ENCODE measurements at regions not wholly inside any gene's neighbourhood (a gene's known extent, or its start where the extent isn't known, plus 50 kb on each side); places are given as distances from the start of the nearest gene placed in this dataset.

DNA sequence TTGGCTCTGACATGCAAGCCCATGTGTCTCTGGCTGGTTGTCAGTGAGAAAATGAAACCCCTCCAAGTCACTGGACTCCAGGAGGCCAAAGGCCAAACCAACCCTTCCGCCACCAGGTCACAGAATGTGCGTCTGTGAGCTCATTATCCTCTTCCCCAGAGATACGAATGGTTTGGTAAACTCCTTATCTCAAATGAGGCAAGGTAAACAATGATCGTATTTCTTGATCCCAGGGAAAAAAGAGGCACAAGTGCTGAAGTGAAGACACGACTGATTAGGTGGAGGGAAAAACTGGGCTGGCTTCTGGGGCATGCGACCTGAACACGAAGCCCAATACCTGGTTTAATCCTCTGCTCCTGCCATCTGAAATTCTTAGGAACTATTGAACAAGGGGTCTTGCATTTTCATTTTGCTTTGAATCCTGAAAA lies 70.6 kb upstream of the ARID5B start:
- Histone ChIP-seq H3K27ac (no peak overlapping the region), H3K4me1 (ENCODE audit: low read depth) (no peaks in the 10 kb centered on the region), H3K4me3 (no peak overlapping the region), H3K27me3 (no peaks in the 10 kb centered on the region), H3K9me3 (ENCODE audit: low read depth) (no peaks in the 10 kb centered on the region), H3K36me3 (no peaks in the 10 kb centered on the region)
- TF ChIP-seq, protein P1, sequence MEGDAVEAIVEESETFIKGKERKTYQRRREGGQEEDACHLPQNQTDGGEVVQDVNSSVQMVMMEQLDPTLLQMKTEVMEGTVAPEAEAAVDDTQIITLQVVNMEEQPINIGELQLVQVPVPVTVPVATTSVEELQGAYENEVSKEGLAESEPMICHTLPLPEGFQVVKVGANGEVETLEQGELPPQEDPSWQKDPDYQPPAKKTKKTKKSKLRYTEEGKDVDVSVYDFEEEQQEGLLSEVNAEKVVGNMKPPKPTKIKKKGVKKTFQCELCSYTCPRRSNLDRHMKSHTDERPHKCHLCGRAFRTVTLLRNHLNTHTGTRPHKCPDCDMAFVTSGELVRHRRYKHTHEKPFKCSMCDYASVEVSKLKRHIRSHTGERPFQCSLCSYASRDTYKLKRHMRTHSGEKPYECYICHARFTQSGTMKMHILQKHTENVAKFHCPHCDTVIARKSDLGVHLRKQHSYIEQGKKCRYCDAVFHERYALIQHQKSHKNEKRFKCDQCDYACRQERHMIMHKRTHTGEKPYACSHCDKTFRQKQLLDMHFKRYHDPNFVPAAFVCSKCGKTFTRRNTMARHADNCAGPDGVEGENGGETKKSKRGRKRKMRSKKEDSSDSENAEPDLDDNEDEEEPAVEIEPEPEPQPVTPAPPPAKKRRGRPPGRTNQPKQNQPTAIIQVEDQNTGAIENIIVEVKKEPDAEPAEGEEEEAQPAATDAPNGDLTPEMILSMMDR (IDR thresholded peaks at IDR 0.05; ENCODE audit: low read depth, low read length) = no peak
- peak in 1 of 2 donors; percentile 41 for DNase-seq (ENCODE audit: low read depth in 1 of 2, low spot score in 1 of 2)

DNA sequence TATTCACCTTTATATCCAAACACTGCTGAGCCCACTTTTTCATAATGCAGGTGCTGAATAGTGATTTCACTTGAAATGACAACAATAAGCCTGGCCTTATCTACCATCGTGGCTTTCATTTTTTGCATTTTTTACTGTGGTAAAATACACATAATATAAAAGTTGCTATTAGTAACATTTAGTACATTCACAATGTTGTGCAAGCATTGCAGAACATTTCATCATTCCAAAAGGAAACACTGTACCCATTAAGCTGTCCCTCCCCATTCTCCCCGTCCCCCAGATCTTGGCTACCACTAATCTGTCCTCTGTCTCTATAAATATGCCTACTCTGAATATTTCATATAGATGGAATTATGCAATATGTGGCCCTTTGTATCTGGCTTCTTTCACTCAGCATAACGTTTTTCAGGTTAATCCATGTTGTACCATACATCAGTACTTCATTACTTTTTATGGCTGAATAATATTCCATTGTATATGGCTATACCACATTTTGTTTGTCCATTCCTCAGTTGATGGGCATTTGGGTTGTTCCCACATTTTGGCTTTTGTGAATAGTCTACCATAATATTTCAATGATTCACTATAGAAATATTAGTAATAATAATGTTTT lies 68.5 kb upstream of the ARID5B start:
- Histone ChIP-seq H3K27ac (no peak overlapping the region), H3K36me3 (no peaks in the 10 kb centered on the region), H3K4me1 (ENCODE audit: low read depth) (no peaks in the 10 kb centered on the region), H3K4me3 (no peak overlapping the region), H3K9me3 (ENCODE audit: low read depth) (no peaks in the 10 kb centered on the region), H3K27me3 (no peaks in the 10 kb centered on the region)
- TF ChIP-seq, protein P1 (IDR thresholded peaks at IDR 0.05; ENCODE audit: low read depth, low read length) = no peak
- peak in 1 of 2 donors; percentile 84 for DNase-seq (ENCODE audit: low read depth in 1 of 2, low spot score in 1 of 2)

DNA sequence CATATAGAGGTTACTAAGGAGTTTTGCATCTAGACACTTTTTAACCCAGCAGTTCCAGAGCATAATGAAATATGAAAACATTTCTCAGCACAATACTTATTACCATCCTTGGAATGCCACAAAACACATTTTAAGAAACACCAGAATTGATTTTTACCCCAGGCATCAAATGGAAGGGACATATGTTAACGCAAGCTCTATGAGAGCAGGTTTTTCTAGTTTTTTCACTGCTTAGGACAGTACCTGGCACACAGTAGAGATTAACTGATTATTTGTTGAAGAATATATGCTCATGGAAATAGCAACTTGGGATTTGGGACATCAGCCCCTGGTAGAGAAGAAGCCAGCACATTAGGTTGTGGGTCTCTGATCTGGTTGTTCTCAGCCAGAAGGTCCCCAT lies 67.0 kb upstream of the ARID5B start:
- Histone ChIP-seq H3K36me3 (no peaks in the 10 kb centered on the region), H3K9me3 (ENCODE audit: low read depth) (no peaks in the 10 kb centered on the region), H3K27ac (no peak overlapping the region), H3K27me3 (no peaks in the 10 kb centered on the region), H3K4me1 (ENCODE audit: low read depth) (no peaks in the 10 kb centered on the region), H3K4me3 (no peak overlapping the region)
- TF ChIP-seq, protein P1 (IDR thresholded peaks at IDR 0.05; ENCODE audit: low read depth, low read length) = no peak
- DNase-seq (ENCODE audit: low read depth in 1 of 2, low spot score in 1 of 2) = no peak

DNA sequence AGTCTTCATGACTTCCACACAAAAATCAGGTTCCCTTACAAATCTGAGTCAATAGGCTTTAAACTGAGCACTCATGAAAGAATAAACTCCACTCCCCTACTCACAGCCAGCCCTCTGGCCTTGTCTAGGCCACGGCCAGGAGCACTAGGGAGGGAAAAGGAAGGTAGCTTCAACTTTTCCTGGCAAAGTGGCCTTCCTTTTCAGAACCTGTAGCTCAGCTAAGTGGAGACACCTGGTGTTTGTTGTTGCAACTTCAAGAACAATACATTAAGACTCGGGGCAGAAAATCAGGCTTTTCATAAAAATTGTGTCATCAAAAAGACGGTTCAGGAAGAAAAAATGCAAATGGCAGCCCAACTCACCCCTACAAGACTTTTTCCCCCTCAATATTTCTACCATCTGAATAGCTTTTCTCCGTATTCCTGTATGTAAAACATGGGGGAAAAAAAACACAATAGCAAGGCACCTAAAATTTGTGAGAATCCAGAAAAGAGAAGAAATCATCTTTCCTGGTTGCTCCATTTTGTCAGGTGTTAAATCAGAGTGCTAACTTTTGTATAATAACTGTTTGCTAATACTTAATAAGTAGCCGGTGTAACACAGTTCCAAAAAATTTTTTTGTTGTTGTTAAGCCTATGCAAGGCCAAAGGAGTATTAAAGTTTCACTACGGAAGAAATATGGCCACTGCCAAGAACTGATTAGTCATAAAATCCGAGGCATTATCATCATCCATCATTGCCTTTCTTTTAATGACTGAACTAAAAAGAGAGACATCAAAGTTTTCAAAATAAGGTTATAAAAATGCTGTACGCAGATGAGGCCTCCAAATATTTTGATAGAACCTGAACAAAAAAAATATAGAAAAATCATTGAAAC lies 66.2 kb upstream of the ARID5B start:
- Histone ChIP-seq H3K4me1 (ENCODE audit: low read depth) (no peaks in the 10 kb centered on the region), H3K27ac (no peak overlapping the region), H3K27me3 (no peaks in the 10 kb centered on the region), H3K4me3 (no peak overlapping the region), H3K9me3 (ENCODE audit: low read depth) (no peaks in the 10 kb centered on the region), H3K36me3 (no peaks in the 10 kb centered on the region)
- TF ChIP-seq, protein P1 (IDR thresholded peaks at IDR 0.05; ENCODE audit: low read depth, low read length) = peak; percentile 53
- peak; percentile 59 to 84 for DNase-seq (ENCODE audit: low read depth in 1 of 2, low spot score in 1 of 2)

DNA sequence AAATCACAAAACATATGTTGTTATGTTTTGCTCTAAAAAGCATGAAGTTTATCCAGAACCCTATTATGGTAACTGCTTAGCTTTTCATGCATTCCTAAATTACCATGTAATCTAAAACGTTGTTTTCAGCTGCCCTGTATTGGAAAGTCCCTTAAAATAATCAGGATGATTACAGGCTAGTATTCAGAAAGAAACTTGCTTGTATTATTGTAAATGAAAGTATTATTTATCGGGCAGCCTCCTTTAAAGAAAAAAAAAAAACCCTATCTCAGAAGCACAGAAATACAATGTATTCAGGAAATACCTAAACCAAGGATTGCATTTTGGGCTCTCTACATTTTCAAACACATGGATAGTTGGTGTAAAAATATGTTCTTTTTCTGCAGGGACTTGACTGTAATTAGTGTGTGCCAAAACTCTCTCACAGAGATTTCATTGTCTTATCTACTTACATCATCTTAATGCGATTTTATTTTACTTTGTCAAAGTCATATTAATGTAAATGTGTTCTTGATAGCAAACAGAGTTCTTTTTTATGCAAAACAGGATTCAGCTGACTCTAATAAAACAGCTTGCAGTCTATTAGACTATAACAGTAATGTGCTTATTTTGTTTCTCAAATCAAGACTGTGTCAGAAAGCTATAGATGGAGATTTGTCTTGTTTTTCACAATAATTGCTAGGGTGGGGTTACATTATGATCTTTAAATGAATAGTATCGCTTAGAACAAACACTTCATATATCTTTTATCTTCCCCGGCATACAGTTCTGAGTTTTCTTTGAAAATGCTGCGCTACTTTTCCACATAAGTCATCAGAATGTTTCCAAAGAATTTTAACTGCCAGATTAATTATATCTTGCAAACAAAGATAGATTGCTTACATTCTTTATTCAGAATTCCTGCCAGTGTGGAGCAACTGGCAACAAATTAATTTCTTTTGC lies 65.3 kb upstream of the ARID5B start:
- DNase-seq (ENCODE audit: low read depth in 1 of 2, low spot score in 1 of 2) = peak in 1 of 2 donors; percentile 40
- no peak overlapping the region for H3K27ac ChIP-seq

More for the DNA sequence above, 65.3 kb upstream of the ARID5B start:
- Histone ChIP-seq H3K36me3 (no peaks in the 10 kb centered on the region), H3K9me3 (ENCODE audit: low read depth) (no peaks in the 10 kb centered on the region), H3K27me3 (no peaks in the 10 kb centered on the region), H3K4me3 (no peak overlapping the region), H3K4me1 (ENCODE audit: low read depth) (no peaks in the 10 kb centered on the region)
- TF ChIP-seq, protein P1 (IDR thresholded peaks at IDR 0.05; ENCODE audit: low read depth, low read length) = no peak

All from cardiac muscle cell (in vitro differentiated cells and primary cell).